GM23338 (cell line): ENCODE measurements at regions not wholly inside any gene's neighbourhood (a gene's known extent, or its start where the extent isn't known, plus 50 kb on each side); places are given as distances from the start of the nearest gene placed in this dataset.

ENCODE experiments used
- ATAC-seq: fragments of 200-7000 bp; cut with Tn5 transposase; 3 replicates; pipeline ENCODE4 v1.9.1; 2020
- DNase-seq: peaks from one replicate; pipeline ENCODE4 v3.0.0-alpha.2; 2015; ENCODE audit warnings: low spot score
- H2AFZ ChIP-seq: fragments of 200-600 bp; sonication (generic); 2 replicates; pipeline ENCODE4 v1.8.0; 2016; ENCODE audit warnings: antibody characterized with exemption, mild to moderate bottlenecking, moderate library complexity
- H3F3A ChIP-seq: fragments of 200-600 bp; sonication (generic); replicated peaks from 2 replicates; pipeline ENCODE4 v1.8.0; 2017; ENCODE audit warnings: antibody characterized with exemption, mixed run types, low read depth
- H3K27ac ChIP-seq: fragments of 200-600 bp; sonication (generic); 2 replicates; pipeline ENCODE4 v1.6.1; 2016; ENCODE audit warnings: low read depth
- H3K27me3 ChIP-seq: fragments of 200-600 bp; sonication (generic); 2 replicates; pipeline ENCODE4 v1.8.0; 2016; ENCODE audit warnings: mild to moderate bottlenecking, mixed run types, moderate library complexity; ENCODE audit not compliant: insufficient read depth
- H3K36me3 ChIP-seq: fragments of 200-600 bp; sonication (generic); 2 replicates; pipeline ENCODE4 v1.8.0; 2016; ENCODE audit warnings: mild to moderate bottlenecking; ENCODE audit not compliant: insufficient read depth
- H3K4me1 ChIP-seq: fragments of 200-600 bp; sonication (generic); 2 replicates; pipeline ENCODE4 v1.8.0; 2016; ENCODE audit warnings: mild to moderate bottlenecking, moderate library complexity; ENCODE audit not compliant: insufficient read depth
- H3K4me2 ChIP-seq: fragments of 200-600 bp; sonication (generic); 2 replicates; pipeline ENCODE4 v1.7.1; 2017; ENCODE audit warnings: mixed run types
- H3K4me3 ChIP-seq: fragments of 200-600 bp; sonication (generic); 2 replicates; pipeline ENCODE4 v1.6.1; 2016; ENCODE audit warnings: mixed run types
- H3K79me2 ChIP-seq: fragments of 200-600 bp; sonication (generic); replicated peaks from 2 replicates; pipeline ENCODE4 v1.8.0; 2017; ENCODE audit warnings: mild to moderate bottlenecking; ENCODE audit not compliant: insufficient read depth
- H3K9me2 ChIP-seq: fragments of 200-600 bp; sonication (generic); 2 replicates; pipeline ENCODE4 v1.8.0; 2017; ENCODE audit not compliant: insufficient read depth
- H4K20me1 ChIP-seq: fragments of 200-600 bp; sonication (generic); replicated peaks from 2 replicates; pipeline ENCODE4 v1.8.0; 2017; ENCODE audit warnings: mild to moderate bottlenecking; ENCODE audit not compliant: insufficient read depth
- H3K27ac Mint-ChIP-seq: 2 replicates; pipeline ENCODE4 v1.8.0; 2020; ENCODE audit warnings: inconsistent platforms, mild to moderate bottlenecking, moderate library complexity, mixed read lengths
- H3K27me3 Mint-ChIP-seq: 3 replicates; pipeline ENCODE4 v1.8.0; 2022; ENCODE audit warnings: low read depth, mild to moderate bottlenecking, moderate library complexity, mixed read lengths, inconsistent platforms; ENCODE audit not compliant: insufficient read depth, poor library complexity
- H3K36me3 Mint-ChIP-seq: 3 replicates; pipeline ENCODE4 v1.8.0; 2021; ENCODE audit warnings: low read depth, mild to moderate bottlenecking, inconsistent platforms, moderate library complexity, mixed read lengths
- H3K4me1 Mint-ChIP-seq: 3 replicates; pipeline ENCODE4 v1.8.0; 2020; ENCODE audit warnings: mild to moderate bottlenecking, inconsistent platforms, mixed read lengths
- H3K4me3 Mint-ChIP-seq: 3 replicates; pipeline ENCODE4 v1.8.0; 2021; ENCODE audit warnings: moderate library complexity, mild to moderate bottlenecking, inconsistent platforms, mixed read lengths
- H3K9me3 Mint-ChIP-seq: 3 replicates; pipeline ENCODE4 v1.8.0; 2020; ENCODE audit warnings: moderate library complexity, mild to moderate bottlenecking, inconsistent platforms, mixed read lengths
- CREB1 ChIP-seq: fragments of 250-450 bp; sonication (Bioruptor Pico); IDR thresholded peaks from 2 replicates; pipeline ENCODE4 v1.5.0; 2020; ENCODE audit warnings: low read depth, mild to moderate bottlenecking, moderate library complexity
- EZH2 ChIP-seq: fragments of 200-600 bp; sonication (generic); IDR thresholded peaks from one replicate; pipeline ENCODE4 v1.8.0; 2017; ENCODE audit warnings: antibody characterized with exemption, mild to moderate bottlenecking, low read depth; ENCODE audit not compliant: unreplicated experiment
- EZH2phosphoT487 ChIP-seq: fragments of 200-600 bp; sonication (generic); IDR thresholded peaks from one replicate; pipeline ENCODE4 v1.8.1; 2018; ENCODE audit warnings: antibody characterized with exemption; ENCODE audit not compliant: unreplicated experiment
- JUNB ChIP-seq: IDR thresholded peaks from one replicate; pipeline ENCODE4 v1.6.1; 2016; ENCODE audit warnings: antibody characterized with exemption; ENCODE audit not compliant: unreplicated experiment
- NANOG ChIP-seq: IDR thresholded peaks from 2 replicates; pipeline ENCODE4 v1.6.1; 2016; ENCODE audit warnings: antibody characterized with exemption, borderline replicate concordance
- REST ChIP-seq: IDR thresholded peaks from one replicate; pipeline ENCODE4 v1.6.1; 2018; ENCODE audit warnings: antibody characterized with exemption; ENCODE audit not compliant: unreplicated experiment
- ZNF331 ChIP-seq: fragments of 250-450 bp; sonication (Bioruptor Pico); IDR thresholded peaks from 2 replicates; pipeline ENCODE4 v1.5.0; 2020; ENCODE audit warnings: low read depth, mild to moderate bottlenecking, moderate library complexity
- TF ChIP-seq, protein P1 (sequence below), 2 experiments: fragments of 200-600 bp in 1 of 2; sonication (generic) in 1 of 2; conservative IDR thresholded peaks; 2 replicates each; pipeline versions ENCODE4 v1.5.1 to v1.6.1; 2016 to 2017; ENCODE audit warnings: antibody characterized with exemption in 2 of 2, low read depth in 2 of 2, mild to moderate bottlenecking in 2 of 2, moderate library complexity in 1 of 2
- TF ChIP-seq, protein P2 (sequence below): fragments of 250-450 bp; sonication (Bioruptor Pico); IDR thresholded peaks from 2 replicates; pipeline ENCODE4 v1.5.0; 2020; ENCODE audit warnings: mild to moderate bottlenecking, moderate library complexity

- no peak for TF ChIP-seq JUNB
Observed at GRCh38 chr4:55238407-55238806, 107.6 kb upstream of the SRD5A3 start (continued).

GRCh38 chr4:55241461-55241860 is 104.6 kb upstream of the SRD5A3 start:
- Mint-ChIP-seq H3K4me1 (peaks cover 7% of the 10 kb centered on the region; the same call in 2 of the 3 replicates), H3K27ac (no peak overlapping the region), H3K27me3 (no peaks in the 10 kb centered on the region), H3K4me3 (no peak overlapping the region), H3K9me3 (peaks cover 25% of the 10 kb centered on the region), H3K36me3 (peaks cover 20% of the 10 kb centered on the region)
- Histone ChIP-seq H2AFZ (no peak overlapping the region), H3K4me3 (no peak overlapping the region), H3K4me1 (no peaks in the 10 kb centered on the region), H4K20me1 (no peaks in the 10 kb centered on the region), H3K27me3 (no peaks in the 10 kb centered on the region), H3F3A (no peaks in the 10 kb centered on the region), H3K27ac (no peak overlapping the region), H3K9me2 (peaks cover 4% of the 10 kb centered on the region; the same call in 1 of the 2 replicates), H3K79me2 (no peaks in the 10 kb centered on the region), H3K4me2 (no peak overlapping the region), H3K36me3 (0 out of 2 replicates have a peak, but pooled peaks cover 6% of the 10 kb centered on the region)
- ATAC-seq = no peak
- no peak for TF ChIP-seq EZH2phosphoT487
- TF ChIP-seq CREB1 (CRISPR knock-in tag) = no peak
- no peak for TF ChIP-seq NANOG
- TF ChIP-seq EZH2 = no peak
- no peak for DNase-seq

DNA sequence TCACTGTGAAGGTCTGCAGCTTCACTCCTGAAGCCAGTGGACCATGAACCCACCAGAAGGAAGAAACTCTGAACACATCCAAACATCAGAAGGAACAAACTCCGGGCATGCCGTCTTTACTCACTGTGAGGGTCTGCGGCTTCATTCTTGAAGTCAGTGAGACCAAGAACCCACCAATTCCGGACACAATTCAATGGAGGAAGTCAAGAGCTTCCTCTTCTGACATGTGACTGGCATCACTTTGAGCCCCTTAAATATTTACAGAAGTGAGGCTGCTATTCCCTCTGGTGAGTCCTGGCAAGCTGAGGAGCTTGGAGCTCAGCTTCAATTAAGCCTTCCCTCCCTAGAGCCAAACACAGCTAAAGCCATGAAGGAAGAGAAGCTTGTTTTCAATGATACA is 103.5 kb upstream of the SRD5A3 start:
- peaks cover 4% of the 10 kb centered on the region; the same call in 1 of the 2 replicates for H3K9me2 ChIP-seq
- H3K27ac ChIP-seq = no peak overlapping the region
- peaks cover 7% of the 10 kb centered on the region; the same call in 2 of the 3 replicates for H3K4me1 Mint-ChIP-seq
- H3K4me3 Mint-ChIP-seq = no peak overlapping the region
- H3K27ac Mint-ChIP-seq = no peak overlapping the region
- H4K20me1 ChIP-seq = no peaks in the 10 kb centered on the region
- no peak for DNase-seq
- no peaks in the 10 kb centered on the region for H3K27me3 ChIP-seq
- peaks cover 20% of the 10 kb centered on the region for H3K9me3 Mint-ChIP-seq
- H3K4me1 ChIP-seq = no peaks in the 10 kb centered on the region
- 0 out of 2 replicates have a peak, but pooled peaks cover 6% of the 10 kb centered on the region for H3K36me3 ChIP-seq
- H3K79me2 ChIP-seq = no peaks in the 10 kb centered on the region
- no peak overlapping the region for H3K4me3 ChIP-seq
- no peaks in the 10 kb centered on the region for H3K27me3 Mint-ChIP-seq
- no peak for ATAC-seq
- H3K4me2 ChIP-seq = no peak overlapping the region
- H2AFZ ChIP-seq = no peak overlapping the region
- H3F3A ChIP-seq = no peaks in the 10 kb centered on the region
- H3K36me3 Mint-ChIP-seq = peaks cover 18% of the 10 kb centered on the region
- TF ChIP-seq ZNF331 (no peak), JUNB (no peak), EZH2 (no peak), REST (no peak)
- TF ChIP-seq, protein P1, sequence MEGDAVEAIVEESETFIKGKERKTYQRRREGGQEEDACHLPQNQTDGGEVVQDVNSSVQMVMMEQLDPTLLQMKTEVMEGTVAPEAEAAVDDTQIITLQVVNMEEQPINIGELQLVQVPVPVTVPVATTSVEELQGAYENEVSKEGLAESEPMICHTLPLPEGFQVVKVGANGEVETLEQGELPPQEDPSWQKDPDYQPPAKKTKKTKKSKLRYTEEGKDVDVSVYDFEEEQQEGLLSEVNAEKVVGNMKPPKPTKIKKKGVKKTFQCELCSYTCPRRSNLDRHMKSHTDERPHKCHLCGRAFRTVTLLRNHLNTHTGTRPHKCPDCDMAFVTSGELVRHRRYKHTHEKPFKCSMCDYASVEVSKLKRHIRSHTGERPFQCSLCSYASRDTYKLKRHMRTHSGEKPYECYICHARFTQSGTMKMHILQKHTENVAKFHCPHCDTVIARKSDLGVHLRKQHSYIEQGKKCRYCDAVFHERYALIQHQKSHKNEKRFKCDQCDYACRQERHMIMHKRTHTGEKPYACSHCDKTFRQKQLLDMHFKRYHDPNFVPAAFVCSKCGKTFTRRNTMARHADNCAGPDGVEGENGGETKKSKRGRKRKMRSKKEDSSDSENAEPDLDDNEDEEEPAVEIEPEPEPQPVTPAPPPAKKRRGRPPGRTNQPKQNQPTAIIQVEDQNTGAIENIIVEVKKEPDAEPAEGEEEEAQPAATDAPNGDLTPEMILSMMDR (conservative IDR thresholded peaks at IDR 0.05; ENCODE audit: low read depth in 2 of 2) = no peak
- TF ChIP-seq, protein P2, sequence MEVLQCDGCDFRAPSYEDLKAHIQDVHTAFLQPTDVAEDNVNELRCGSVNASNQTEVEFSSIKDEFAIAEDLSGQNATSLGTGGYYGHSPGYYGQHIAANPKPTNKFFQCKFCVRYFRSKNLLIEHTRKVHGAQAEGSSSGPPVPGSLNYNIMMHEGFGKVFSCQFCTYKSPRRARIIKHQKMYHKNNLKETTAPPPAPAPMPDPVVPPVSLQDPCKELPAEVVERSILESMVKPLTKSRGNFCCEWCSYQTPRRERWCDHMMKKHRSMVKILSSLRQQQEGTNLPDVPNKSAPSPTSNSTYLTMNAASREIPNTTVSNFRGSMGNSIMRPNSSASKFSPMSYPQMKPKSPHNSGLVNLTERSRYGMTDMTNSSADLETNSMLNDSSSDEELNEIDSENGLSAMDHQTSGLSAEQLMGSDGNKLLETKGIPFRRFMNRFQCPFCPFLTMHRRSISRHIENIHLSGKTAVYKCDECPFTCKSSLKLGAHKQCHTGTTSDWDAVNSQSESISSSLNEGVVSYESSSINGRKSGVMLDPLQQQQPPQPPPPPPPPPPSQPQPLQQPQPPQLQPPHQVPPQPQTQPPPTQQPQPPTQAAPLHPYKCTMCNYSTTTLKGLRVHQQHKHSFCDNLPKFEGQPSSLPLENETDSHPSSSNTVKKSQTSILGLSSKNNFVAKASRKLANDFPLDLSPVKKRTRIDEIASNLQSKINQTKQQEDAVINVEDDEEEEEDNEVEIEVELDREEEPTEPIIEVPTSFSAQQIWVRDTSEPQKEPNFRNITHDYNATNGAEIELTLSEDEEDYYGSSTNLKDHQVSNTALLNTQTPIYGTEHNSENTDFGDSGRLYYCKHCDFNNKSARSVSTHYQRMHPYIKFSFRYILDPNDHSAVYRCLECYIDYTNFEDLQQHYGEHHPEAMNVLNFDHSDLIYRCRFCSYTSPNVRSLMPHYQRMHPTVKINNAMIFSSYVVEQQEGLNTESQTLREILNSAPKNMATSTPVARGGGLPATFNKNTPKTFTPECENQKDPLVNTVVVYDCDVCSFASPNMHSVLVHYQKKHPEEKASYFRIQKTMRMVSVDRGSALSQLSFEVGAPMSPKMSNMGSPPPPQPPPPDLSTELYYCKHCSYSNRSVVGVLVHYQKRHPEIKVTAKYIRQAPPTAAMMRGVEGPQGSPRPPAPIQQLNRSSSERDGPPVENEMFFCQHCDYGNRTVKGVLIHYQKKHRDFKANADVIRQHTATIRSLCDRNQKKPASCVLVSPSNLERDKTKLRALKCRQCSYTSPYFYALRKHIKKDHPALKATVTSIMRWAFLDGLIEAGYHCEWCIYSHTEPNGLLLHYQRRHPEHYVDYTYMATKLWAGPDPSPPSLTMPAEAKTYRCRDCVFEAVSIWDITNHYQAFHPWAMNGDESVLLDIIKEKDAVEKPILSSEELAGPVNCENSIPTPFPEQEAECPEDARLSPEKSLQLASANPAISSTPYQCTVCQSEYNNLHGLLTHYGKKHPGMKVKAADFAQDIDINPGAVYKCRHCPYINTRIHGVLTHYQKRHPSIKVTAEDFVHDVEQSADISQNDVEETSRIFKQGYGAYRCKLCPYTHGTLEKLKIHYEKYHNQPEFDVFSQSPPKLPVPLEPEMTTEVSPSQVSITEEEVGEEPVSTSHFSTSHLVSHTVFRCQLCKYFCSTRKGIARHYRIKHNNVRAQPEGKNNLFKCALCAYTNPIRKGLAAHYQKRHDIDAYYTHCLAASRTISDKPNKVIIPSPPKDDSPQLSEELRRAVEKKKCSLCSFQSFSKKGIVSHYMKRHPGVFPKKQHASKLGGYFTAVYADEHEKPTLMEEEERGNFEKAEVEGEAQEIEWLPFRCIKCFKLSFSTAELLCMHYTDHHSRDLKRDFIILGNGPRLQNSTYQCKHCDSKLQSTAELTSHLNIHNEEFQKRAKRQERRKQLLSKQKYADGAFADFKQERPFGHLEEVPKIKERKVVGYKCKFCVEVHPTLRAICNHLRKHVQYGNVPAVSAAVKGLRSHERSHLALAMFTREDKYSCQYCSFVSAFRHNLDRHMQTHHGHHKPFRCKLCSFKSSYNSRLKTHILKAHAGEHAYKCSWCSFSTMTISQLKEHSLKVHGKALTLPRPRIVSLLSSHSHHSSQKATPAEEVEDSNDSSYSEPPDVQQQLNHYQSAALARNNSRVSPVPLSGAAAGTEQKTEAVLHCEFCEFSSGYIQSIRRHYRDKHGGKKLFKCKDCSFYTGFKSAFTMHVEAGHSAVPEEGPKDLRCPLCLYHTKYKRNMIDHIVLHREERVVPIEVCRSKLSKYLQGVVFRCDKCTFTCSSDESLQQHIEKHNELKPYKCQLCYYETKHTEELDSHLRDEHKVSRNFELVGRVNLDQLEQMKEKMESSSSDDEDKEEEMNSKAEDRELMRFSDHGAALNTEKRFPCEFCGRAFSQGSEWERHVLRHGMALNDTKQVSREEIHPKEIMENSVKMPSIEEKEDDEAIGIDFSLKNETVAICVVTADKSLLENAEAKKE = no peak
